Thymus (tissue), 11 donors: ENCODE measurements at regions not wholly inside any gene's neighbourhood (a gene's known extent, or its start where the extent isn't known, plus 50 kb on each side); places are given as distances from the start of the nearest gene placed in this dataset.

ENCODE experiments used
- DNase-seq, 9 donors: peaks; one replicate each; pipeline ENCODE4 v3.0.0-alpha.2; 2013; ENCODE audit warnings: low spot score in 9 of 9, low read depth in 6 of 9, missing footprints in 1 of 9
- H3K27ac ChIP-seq, 2 donors: one replicate each; pipeline ENCODE4 v1.5.1; 2013; ENCODE audit warnings: control low read depth in 1 of 2, low read depth in 1 of 2, low read length in 1 of 2, mild to moderate bottlenecking in 1 of 2, moderate library complexity in 1 of 2
- H3K27me3 ChIP-seq, 2 donors: one replicate each; pipeline ENCODE4 v1.5.1; 2013; ENCODE audit warnings: low read length in 1 of 2; ENCODE audit not compliant: control insufficient read depth in 2 of 2, insufficient read depth in 1 of 2
- H3K36me3 ChIP-seq, 2 donors: one replicate each; pipeline ENCODE4 v1.5.1; 2013; ENCODE audit warnings: low read length in 1 of 2, mild to moderate bottlenecking in 1 of 2, moderate library complexity in 1 of 2; ENCODE audit not compliant: control insufficient read depth in 2 of 2, insufficient read depth in 2 of 2
- H3K4me1 ChIP-seq, 2 donors: one replicate each; pipeline ENCODE4 v1.5.1; 2013; ENCODE audit warnings: low read length in 2 of 2; ENCODE audit not compliant: control insufficient read depth in 2 of 2, insufficient read depth in 2 of 2
- H3K4me3 ChIP-seq, 2 donors: one replicate each; pipeline ENCODE4 v1.5.1; 2013; ENCODE audit warnings: low read length in 2 of 2, control low read depth in 1 of 2, mild to moderate bottlenecking in 1 of 2
- H3K9me3 ChIP-seq, 2 donors: one replicate each; pipeline ENCODE4 v1.5.1; 2013; ENCODE audit warnings: low read length in 1 of 2, mild to moderate bottlenecking in 1 of 2; ENCODE audit not compliant: control insufficient read depth in 2 of 2, insufficient read depth in 1 of 2
- WGBS: extraction: QIAGEN DNeasy Blood & Tissue Kit; methylation state at CpG from one replicate; pipeline ENCODE4 v1.1.7; 2013; 5-methylcytosine and 5-hydroxymethylcytosine counted together
- donor health status: healthy.

- Histone ChIP-seq H3K27me3 (no peaks in the 10 kb centered on the region), H3K9me3 (no peaks in the 10 kb centered on the region), H3K36me3 (no peaks in the 10 kb centered on the region), H3K4me1 (no peaks in the 10 kb centered on the region), H3K4me3 (no peak overlapping the region), H3K27ac (no peak overlapping the region)
- 83% methylated on average over 6 of the region's 6 CpGs for WGBS
- no peak for DNase-seq
These were observed 80.7 kb downstream of the C7orf25 start for GRCh38 chr7:42831006-42831717.

GRCh38 chr7:42812779-42813178 is 99.1 kb downstream of the C7orf25 start:
- no peak for DNase-seq
- Histone ChIP-seq H3K36me3 (no peaks in the 10 kb centered on the region), H3K9me3 (no peaks in the 10 kb centered on the region), H3K27me3 (no peaks in the 10 kb centered on the region), H3K4me3 (no peak overlapping the region), H3K4me1 (no peaks in the 10 kb centered on the region), H3K27ac (no peak overlapping the region)
- WGBS = 99% methylated on average over 1 of the region's 1 CpG

- Histone ChIP-seq H3K4me1 (no peaks in the 10 kb centered on the region), H3K27me3 (no peaks in the 10 kb centered on the region), H3K36me3 (no peaks in the 10 kb centered on the region), H3K9me3 (no peaks in the 10 kb centered on the region), H3K4me3 (no peak overlapping the region), H3K27ac (no peak overlapping the region)
- no peak for DNase-seq
- 97% methylated on average over 2 of the region's 2 CpGs for WGBS
These were observed 106.3 kb downstream of the C7orf25 start for GRCh38 chr7:42805601-42806000.

GRCh38 chr7:42794673-42795072 is 117.2 kb downstream of the C7orf25 start:
- no peak for DNase-seq
- H3K9me3 ChIP-seq = no peaks in the 10 kb centered on the region
- no peaks in the 10 kb centered on the region for H3K4me1 ChIP-seq
- no peaks in the 10 kb centered on the region for H3K36me3 ChIP-seq
- H3K27me3 ChIP-seq = no peaks in the 10 kb centered on the region
- H3K4me3 ChIP-seq = no peak overlapping the region
- H3K27ac ChIP-seq = no peak overlapping the region
- 99% methylated on average over 19 of the region's 19 CpGs for WGBS

- no peak overlapping the region for H3K27ac ChIP-seq
- no peak for DNase-seq
- H3K27me3 ChIP-seq = no peaks in the 10 kb centered on the region
- no peaks in the 10 kb centered on the region for H3K4me1 ChIP-seq
- no peaks in the 10 kb centered on the region for H3K36me3 ChIP-seq
- 94% methylated on average over 3 of the region's 3 CpGs for WGBS
- no peaks in the 10 kb centered on the region for H3K9me3 ChIP-seq
- H3K4me3 ChIP-seq = no peak overlapping the region
These were observed 119.0 kb downstream of the C7orf25 start for GRCh38 chr7:42792841-42793240.

- Histone ChIP-seq H3K27ac (no peak overlapping the region), H3K4me3 (no peak overlapping the region), H3K36me3 (no peaks in the 10 kb centered on the region), H3K4me1 (no peaks in the 10 kb centered on the region), H3K9me3 (no peaks in the 10 kb centered on the region), H3K27me3 (no peaks in the 10 kb centered on the region)
- no peak for DNase-seq
- 90% methylated on average over 1 of the region's 1 CpG for WGBS
These were observed 121.7 kb downstream of the C7orf25 start for GRCh38 chr7:42790196-42790595.

- 90% methylated on average over 4 of the region's 4 CpGs for WGBS
- peaks cover 0 to 10% of the 10 kb centered on the region in 2 donors for H3K9me3 ChIP-seq
- no peaks in the 10 kb centered on the region for H3K36me3 ChIP-seq
- no peak for DNase-seq
- H3K27me3 ChIP-seq = no peaks in the 10 kb centered on the region
- no peak overlapping the region for H3K4me3 ChIP-seq
- H3K27ac ChIP-seq = no peak overlapping the region
- no peaks in the 10 kb centered on the region for H3K4me1 ChIP-seq
These were observed 137.4 kb downstream of the C7orf25 start for GRCh38 chr7:42774436-42774835.

- no peak for DNase-seq
- WGBS = 95% methylated on average over 3 of the region's 3 CpGs
- Histone ChIP-seq H3K4me3 (no peak overlapping the region), H3K4me1 (no peaks in the 10 kb centered on the region), H3K9me3 (no peaks in the 10 kb centered on the region), H3K36me3 (no peaks in the 10 kb centered on the region), H3K27ac (no peak overlapping the region), H3K27me3 (no peaks in the 10 kb centered on the region)
These were observed 141.8 kb downstream of the C7orf25 start for GRCh38 chr7:42770114-42770513.

GRCh38 chr7:42768045-42768444 is 143.8 kb downstream of the C7orf25 start:
- no peaks in the 10 kb centered on the region for H3K4me1 ChIP-seq
- H3K4me3 ChIP-seq = no peak overlapping the region
- WGBS = 84% methylated on average over 4 of the region's 4 CpGs

More at GRCh38 chr7:42768045-42768444, 143.8 kb downstream of the C7orf25 start:
- Histone ChIP-seq H3K27me3 (no peaks in the 10 kb centered on the region), H3K27ac (no peak overlapping the region), H3K36me3 (no peaks in the 10 kb centered on the region), H3K9me3 (no peaks in the 10 kb centered on the region)
- DNase-seq = no peak
